NB4 (cell line): ENCODE measurements at regions not wholly inside any gene's neighbourhood (a gene's known extent, or its start where the extent isn't known, plus 50 kb on each side); places are given as distances from the start of the nearest gene placed in this dataset.

Source experiments
- POLR2A ChIP-seq: IDR thresholded peaks from 2 replicates; pipeline ENCODE4 v1.6.1; 2011; ENCODE audit warnings: mild to moderate bottlenecking; ENCODE audit not compliant: insufficient read length; ENCODE audit errors: extremely low read depth
- TF ChIP-seq, protein P1 (sequence below): IDR thresholded peaks from one replicate; pipeline ENCODE4 v1.5.1; 2012; ENCODE audit warnings: low read depth, low read length

DNA sequence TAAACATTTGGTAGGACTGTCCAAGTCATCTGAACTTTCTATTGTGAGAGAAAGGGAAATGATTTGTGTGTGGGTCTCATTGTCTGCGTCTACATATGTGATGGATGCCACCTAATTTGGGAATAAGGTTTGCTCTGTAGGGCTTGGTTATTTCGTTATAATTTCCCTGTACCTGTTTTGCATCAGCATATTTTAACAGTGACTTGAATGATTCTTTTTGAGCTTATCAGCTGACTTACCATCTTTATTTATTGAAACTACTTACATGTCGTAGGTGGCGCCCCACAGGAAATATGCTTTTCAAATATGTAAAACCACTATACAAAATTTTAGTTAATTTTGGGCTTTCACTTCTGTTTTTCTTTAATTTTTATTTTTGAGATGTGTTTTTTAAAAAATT is 56.5 kb upstream of the BCAT1 start:
- TF ChIP-seq, protein P1, sequence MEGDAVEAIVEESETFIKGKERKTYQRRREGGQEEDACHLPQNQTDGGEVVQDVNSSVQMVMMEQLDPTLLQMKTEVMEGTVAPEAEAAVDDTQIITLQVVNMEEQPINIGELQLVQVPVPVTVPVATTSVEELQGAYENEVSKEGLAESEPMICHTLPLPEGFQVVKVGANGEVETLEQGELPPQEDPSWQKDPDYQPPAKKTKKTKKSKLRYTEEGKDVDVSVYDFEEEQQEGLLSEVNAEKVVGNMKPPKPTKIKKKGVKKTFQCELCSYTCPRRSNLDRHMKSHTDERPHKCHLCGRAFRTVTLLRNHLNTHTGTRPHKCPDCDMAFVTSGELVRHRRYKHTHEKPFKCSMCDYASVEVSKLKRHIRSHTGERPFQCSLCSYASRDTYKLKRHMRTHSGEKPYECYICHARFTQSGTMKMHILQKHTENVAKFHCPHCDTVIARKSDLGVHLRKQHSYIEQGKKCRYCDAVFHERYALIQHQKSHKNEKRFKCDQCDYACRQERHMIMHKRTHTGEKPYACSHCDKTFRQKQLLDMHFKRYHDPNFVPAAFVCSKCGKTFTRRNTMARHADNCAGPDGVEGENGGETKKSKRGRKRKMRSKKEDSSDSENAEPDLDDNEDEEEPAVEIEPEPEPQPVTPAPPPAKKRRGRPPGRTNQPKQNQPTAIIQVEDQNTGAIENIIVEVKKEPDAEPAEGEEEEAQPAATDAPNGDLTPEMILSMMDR: no peak
- no peak for TF ChIP-seq POLR2A
